ENCODE measurements at regions not wholly inside any gene's neighbourhood (a gene's known extent, or its start where the extent isn't known, plus 50 kb on each side); places are given as distances from the start of the nearest gene placed in this dataset.

DNA sequence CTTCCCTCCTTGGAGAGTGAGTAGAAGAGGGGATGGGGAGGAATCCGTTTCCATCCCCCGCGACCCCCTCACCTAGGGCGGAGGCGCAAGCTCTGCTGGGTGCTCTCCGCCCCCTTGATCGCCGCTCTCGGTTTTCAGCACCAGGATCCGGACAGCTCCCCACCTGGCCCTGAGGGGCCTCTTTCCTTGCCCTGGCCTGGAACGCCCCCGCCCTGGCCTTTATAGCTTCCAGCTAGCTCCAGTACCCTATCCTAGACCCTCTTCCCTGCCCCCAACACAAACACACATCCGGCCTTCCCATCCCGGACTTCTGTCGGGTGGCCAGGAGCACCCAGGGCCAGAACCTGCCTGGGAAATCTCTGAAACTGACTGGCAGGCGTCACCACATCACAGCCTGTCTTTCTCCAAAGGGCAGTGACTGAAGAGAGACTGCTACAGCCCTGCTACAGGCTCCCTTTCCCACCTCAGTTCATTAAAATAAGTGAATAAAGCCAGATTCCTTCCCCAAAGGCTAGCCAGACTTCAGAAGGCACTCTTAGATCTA lies 72.3 kb upstream of the LEP start:
- no peak for DNase-seq

DNA sequence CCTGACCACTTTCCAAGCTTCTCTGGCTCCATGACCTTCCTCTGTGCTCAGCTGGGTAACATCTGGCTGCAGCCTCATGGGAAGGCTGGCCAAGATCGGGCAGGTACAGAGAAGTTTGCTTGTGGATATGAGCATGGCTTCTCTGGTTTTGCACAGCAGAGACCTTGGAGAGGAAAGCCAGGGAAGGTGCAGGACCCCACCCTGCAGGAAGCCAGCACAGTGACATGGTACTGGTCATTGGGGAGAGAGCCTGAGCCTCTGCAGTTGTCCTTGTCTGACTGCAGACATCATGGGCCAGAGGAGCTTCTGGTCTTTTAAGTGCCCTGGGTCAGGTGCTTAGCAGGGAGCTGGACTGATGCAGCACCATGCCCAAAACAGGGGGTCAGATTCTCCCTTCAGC lies 70.6 kb upstream of the LEP start:
- no peak for DNase-seq

DNA sequence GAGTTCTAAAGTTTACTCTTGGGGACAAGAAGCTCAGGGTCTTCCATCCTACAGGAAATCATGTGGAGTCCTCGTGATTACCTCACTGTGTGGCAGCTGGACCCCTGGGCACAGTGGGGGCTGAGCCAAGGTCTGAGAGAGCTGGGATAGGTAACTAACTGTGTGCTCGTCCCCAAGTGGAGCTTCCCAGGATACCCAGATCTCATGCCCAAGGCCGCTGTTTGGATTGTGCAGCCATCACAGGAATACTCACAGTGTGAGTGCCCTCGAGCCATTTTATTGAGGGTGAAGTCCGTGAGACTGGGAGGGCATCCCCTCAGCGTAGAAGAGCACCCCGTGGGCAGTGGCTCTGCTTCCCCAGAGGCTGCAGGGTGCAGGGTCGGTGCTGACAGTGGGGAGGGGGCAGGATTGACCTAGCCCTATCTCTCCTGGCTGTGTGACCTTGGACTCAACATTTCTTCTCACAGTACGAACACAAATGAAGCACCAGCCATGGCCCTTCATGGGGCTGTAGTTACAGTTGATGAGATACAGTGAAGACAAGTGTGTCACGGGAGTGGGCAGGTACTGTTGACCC lies 69.6 kb upstream of the LEP start:
- no peak for DNase-seq

DNA sequence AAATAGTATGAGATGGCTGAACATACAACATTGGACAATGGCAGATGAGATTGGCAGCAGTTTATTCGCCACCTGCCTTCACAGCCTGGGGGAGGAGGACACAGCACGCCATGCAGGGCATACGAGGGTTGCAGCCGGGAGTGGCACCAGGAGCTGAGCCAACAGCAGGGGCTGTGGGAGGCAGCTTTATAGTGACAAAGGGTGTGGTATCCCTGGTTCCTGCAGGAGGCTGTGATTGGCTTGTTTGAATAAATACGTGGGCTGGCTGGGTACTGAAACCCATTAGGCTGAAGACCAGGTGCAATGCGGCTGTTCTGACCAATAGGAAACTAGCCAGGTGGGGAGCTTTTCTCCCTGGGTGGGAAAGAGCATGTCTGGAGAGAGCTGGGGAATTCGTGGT lies 68.9 kb upstream of the LEP start:
- DNase-seq, result no peak

DNA sequence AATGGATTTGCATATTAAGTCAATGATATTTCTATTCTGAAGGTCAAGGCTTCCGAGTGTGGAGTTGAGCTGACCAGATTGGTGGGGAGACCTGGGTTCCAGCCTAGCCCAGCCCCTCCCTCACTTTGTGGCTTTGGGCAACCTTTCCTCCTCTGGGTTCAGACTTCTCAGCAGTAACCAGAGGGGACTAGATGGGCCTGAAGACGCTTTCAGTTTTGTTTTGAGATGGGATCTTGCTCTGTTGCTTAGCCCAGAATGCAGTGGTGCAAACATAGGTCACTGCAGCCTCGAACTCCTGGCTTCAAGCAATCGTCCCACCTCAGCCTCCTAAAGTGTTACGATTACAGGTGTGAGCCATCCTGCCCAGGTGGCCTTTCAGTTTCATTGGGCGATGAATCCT lies 68.1 kb upstream of the LEP start:
- DNase-seq, result no peak

DNA sequence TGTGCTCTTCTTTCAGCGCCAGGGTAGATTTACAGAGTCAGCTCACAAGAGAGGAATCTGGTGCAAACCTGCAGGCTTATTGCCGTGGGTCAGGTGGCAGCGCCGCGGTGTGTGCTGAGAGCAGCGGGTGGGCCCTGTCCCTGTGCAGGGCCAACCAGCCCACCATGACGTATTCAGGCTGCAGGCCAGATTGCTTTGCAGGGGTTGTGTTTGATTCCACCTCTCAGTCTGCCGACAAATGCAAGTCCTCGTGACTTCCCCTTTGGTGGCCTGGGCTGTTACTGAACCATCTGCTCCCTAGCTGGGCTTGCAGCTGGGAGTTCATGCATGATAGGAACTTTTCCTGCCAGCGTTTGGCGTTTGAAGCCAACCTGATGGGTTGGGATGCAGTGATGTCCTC lies 66.7 kb upstream of the LEP start:
- DNase-seq, result peak; percentile 41

DNA sequence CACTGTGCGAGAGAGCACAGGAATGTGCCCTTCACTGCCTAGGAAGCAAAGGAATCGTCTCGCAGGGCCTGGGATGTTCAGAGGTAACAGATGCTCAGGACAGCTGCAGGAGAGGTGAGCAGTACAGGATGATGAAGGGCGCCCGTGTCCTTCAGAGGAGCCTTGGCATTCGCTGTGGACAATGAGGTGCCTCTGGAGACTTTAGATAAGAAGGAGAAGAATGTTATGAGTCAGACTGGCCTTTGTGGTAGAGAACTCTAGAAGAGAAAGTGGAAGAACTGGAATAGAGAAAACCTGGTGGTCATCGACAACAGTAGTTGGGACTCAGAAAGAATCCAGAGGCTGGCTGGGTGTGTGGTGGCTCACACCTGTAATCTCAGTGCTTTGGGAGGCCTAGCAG lies 64.4 kb upstream of the LEP start:
- peak; percentile 30 for DNase-seq

DNA sequence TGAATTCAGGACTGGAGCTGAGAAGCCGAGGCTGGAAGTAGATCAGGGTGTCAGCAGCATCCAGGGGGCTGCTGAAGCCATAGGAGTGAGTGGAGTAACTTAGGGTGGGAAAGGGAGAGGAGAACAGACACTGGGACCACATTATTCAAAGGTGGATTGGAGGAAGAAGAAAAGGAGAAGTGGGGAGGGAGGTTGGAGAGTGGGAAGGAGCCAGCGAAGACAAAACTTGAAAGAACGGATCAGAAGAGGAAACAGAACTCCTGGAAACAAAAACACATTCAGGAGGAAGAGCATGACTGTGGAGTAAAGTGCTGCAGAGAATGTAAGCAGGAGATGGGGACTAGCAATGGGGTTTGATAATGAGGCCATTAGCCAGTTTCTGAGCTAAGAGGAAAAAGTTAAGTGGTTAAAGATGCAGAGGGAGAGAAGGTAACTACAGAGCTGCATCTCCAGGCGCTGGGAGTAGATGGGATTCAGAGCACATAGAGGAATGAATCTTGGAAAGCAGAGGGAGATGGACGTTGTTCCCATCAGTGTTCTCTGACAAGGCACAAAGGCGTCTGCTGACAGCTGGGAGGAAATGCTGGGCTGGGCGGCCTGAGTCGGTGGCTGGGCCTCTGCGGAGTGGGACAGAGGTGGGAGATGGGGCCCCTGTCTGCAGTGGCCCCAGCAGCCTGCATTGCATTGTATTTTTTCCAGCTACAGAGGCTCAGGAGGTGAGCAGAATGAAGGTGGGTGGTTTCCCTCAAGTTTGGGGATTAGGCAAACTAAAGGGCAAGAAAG lies 63.1 kb upstream of the LEP start:
- no peak for DNase-seq

DNA sequence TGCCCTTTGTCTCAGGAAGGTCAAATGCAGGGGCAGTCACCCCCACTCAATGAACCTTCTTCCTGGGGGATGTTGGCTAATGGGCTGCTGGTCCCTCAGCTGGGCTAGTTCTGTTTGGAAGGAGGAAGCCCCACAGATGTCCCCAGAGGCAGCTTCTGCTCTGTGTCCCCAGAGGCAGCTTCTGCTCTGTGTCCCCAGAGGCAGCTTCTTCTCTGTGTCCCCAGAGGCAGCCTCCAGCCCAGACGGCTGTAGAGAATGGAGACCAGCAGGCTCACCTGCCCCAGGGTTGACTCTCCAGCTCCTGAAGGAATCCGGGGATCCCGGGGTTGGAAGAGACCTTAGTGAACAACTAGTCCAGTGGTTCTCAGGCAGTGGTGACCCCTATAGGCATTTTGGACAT lies 62.5 kb upstream of the LEP start:
- no peak for DNase-seq

DNA sequence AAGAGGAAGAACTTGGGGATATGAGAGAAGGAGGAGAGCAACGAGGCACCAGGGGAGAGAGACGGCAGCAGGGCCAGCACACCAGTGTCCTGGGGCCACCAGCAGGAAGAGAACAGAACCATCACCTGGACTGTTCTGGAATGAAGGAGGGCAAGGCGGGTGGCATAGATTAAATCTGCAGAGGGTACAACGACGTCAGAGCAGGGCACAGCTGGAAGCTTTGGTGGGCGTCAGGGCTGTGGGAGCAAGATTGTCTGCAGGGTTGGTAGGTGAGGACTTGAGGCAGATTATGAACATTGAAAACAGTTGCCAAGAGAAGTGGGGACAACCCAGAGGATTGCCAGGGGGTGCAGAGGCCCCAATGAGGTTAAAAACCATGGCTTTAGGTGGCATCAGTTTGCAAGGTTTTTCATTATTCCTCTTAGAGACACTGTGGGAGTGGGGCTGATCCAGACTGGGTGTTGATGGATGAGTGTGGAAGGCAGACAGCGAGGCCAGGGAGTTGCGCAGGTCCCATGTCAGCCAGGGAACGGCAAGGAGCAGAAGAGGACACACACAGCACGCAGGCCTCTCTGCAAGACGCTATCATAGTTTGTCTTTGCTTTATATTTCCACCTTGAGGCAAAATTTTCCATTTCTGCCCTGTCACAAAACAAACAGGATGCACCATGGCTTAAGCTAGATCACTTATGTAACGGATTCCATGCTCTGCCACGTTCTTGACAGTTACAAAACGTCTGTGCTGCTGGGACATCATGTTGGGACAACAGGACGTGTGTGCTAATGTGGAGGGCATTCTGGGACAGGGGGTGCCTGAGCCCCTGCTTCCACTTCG lies 52.5 kb upstream of the LEP start:
- no peak for DNase-seq

DNA sequence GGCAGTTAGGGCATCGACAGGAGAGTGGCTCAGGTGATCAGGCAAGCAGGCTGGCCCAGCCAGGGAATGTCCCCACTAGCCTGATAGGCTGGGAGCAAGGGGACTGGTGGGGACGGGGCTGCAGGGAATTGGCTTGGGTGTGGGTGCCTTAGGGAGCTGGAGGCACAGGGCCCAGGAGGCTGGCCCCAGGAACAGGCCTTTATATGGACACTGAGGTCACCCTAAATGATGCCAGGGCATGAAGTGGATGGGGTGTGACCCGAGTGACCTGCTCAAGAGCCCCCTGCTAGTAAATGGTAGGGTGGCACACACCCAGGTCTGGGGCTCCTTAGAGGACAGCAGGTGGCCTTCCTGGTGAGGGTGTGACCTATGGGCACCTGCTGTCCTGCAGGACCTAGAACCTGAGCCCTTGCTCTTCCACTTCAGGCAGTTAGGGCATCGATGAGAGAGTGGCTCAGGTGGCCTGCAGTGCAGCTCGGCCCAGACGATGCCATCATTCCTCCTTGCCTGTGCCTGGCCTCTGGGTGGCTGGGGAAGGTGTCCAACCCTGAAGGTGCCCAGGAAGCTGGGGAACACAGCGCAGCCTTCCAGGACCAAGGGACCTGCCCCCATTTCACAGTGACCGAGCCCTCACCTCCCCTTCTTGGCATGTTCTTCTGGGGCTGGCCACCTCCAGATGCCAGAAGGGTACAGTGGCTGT lies 51.7 kb upstream of the LEP start:
- no peak for DNase-seq

DNA sequence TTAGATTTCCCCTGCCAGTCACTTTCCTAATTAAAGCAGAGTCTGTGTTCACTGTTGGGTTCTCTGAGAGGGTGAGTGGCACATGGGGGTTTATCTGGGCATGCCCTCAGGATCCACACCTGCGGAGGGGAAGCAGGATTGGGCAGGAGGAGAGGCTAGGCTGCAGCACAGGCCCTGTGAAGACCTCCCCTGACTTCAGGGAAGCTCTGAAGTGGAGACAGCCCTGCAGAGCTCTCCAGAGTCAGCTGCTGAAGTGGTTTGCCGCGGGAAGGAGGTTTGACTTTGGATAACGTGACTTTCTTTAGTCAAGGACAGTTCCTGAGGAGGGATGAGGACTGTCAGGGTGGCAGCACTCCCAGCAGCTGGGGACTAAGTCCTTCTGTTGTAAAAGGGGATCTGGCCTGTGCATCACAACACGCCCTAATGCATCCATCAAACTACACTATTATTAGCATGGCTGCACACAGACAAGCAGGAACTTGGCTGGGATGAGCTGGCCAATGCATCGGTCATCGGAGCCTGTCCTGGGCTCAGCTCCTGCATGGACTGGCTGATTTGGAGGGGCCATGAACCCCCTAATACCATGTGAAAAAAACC lies 50.9 kb upstream of the LEP start:
- no peak for DNase-seq

DNA sequence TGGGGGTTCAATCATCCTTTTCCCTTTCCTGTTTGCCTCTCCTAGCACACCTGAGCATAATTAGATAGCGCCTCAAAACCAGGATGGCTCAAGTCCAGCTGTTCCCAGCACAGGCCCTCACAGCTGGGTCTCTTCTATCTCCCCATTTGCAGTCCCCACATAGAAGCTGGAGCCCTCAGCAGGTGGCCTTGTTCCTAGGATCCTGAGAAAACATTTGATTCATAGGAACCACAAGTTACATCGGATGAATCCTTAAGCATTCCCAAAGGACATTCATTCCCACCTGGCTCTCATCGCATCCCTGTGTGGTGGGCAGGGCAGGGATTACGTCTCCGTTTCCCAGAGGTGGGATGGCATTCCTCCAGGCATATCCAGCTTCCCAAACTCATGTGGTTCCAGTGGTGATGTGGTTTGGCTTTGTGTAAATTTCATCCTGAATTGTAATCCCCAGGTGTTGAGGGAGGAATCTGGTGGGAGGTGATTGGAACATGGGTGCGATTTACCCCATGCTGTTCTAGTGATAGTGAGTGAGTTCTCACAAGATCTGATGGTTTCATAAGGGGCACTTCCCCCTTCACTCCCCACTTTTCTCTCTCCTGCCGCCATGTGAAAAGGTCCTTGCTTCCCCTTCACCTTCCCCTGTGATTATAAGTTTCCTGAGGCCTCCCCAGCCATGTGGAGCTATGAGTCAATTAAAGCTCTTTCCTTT lies 49.8 kb upstream of the LEP start:
- no peak for DNase-seq
